ENCODE measurements at regions not wholly inside any gene's neighbourhood (a gene's known extent, or its start where the extent isn't known, plus 50 kb on each side); places are given as distances from the start of the nearest gene placed in this dataset.

- Histone ChIP-seq H3K4me2 (ENCODE audit: insufficient read depth, low read length) (no peak overlapping the region), H3K4me1 (replicated peaks in 1 of 2; ENCODE audit: control insufficient read depth in 2 of 2, insufficient read depth in 2 of 2, low read length in 2 of 2) (no peaks in the 10 kb centered on the region), H3K9me3 (replicated peaks; ENCODE audit: control insufficient read depth, insufficient read depth, low read depth, low read length) (no peaks in the 10 kb centered on the region), H3K36me3 (ENCODE audit: control insufficient read depth, insufficient read depth, low read length) (no peaks in the 10 kb centered on the region), H3K4me3 (no peak overlapping the region), H3K79me2 (ENCODE audit: control insufficient read depth, insufficient read depth, low read length) (no peaks in the 10 kb centered on the region), H3K27me3 (ENCODE audit: control insufficient read depth in 2 of 2, insufficient read depth in 2 of 2, low read length in 2 of 2) (no peaks in the 10 kb centered on the region), H3K27ac (ENCODE audit: extremely low read depth, low read depth, low read length) (no peak overlapping the region), H3K9ac (ENCODE audit: insufficient read depth in 1 of 2, low read depth in 2 of 2, low read length in 2 of 2) (no peak overlapping the region), H2AFZ (ENCODE audit: low read depth, low read length) (no peak overlapping the region), H3K9me1 (ENCODE audit: control insufficient read depth, insufficient read depth, low read length) (no peaks in the 10 kb centered on the region), H4K20me1 (replicated peaks; ENCODE audit: control insufficient read depth, insufficient read depth, low read length) (no peaks in the 10 kb centered on the region)
- ATAC-seq = no peak
- in situ Hi-C loops (cut with MboI) = no loop called here
- CTCF ChIA-PET (ENCODE audit: low intra/inter-chr PET ratio) = no interaction called here
- BruUV-seq (replicated peaks) = no TSS peak
- FAIRE-seq = no peak
- WGBS (ENCODE audit: insufficient coverage, low coverage, missing lambda C conversion rate) = 0% methylated on average over 1 of the region's 1 CpG
- POLR2A ChIA-PET = no interaction called here
- intact Hi-C loops (cut with micrococcal nuclease) = no loop called here
- no peak for DNase-seq (ENCODE audit: extremely low read depth in 1 of 4, low spot score in 3 of 4)
- no peak for TF ChIP-seq EWSR1 (IDR thresholded peaks at IDR 0.05; ENCODE audit: borderline replicate concordance, low read depth, partially characterized antibody)
- TF ChIP-seq, protein P1, sequence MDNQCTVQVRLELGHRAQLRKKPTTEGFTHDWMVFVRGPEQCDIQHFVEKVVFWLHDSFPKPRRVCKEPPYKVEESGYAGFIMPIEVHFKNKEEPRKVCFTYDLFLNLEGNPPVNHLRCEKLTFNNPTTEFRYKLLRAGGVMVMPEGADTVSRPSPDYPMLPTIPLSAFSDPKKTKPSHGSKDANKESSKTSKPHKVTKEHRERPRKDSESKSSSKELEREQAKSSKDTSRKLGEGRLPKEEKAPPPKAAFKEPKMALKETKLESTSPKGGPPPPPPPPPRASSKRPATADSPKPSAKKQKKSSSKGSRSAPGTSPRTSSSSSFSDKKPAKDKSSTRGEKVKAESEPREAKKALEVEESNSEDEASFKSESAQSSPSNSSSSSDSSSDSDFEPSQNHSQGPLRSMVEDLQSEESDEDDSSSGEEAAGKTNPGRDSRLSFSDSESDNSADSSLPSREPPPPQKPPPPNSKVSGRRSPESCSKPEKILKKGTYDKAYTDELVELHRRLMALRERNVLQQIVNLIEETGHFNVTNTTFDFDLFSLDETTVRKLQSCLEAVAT (IDR thresholded peaks at IDR 0.05) = no peak
- TF ChIP-seq PPARD (CRISPR knock-in tag; IDR thresholded peaks at IDR 0.05) = no peak
- TF ChIP-seq ZBTB1 (CRISPR knock-in tag; IDR thresholded peaks at IDR 0.05; ENCODE audit: borderline replicate concordance, low read depth) = no peak
- TF ChIP-seq AFF4 (CRISPR knock-in tag; IDR thresholded peaks at IDR 0.05) = no peak
- TF ChIP-seq HMG20B (CRISPR knock-in tag; IDR thresholded peaks at IDR 0.05) = no peak
- TF ChIP-seq TARDBP (IDR thresholded peaks at IDR 0.05) = no peak
- no peak for TF ChIP-seq ZNF551 (CRISPR knock-in tag; IDR thresholded peaks at IDR 0.05)
- TF ChIP-seq CREB1 (IDR thresholded peaks at IDR 0.05) = no peak
- TF ChIP-seq CREB1 (CRISPR knock-in tag; IDR thresholded peaks at IDR 0.05) = no peak
- TF ChIP-seq KDM5B (IDR thresholded peaks at IDR 0.05; ENCODE audit: insufficient replicate concordance, low read depth, low read length) = no peak
- TF ChIP-seq ELK1 (CRISPR knock-in tag; IDR thresholded peaks at IDR 0.05) = no peak
- no peak for TF ChIP-seq HIVEP1 (CRISPR knock-in tag; IDR thresholded peaks at IDR 0.05)
Observed at GRCh38 chr6:159334068-159334467, 164.9 kb downstream of the FNDC1 start.

All from K562 (cell line).